GM12892 (cell line): ENCODE measurements at regions not wholly inside any gene's neighbourhood (a gene's known extent, or its start where the extent isn't known, plus 50 kb on each side); places are given as distances from the start of the nearest gene placed in this dataset.

Source experiments
- POLR2A ChIP-seq: IDR thresholded peaks from 2 replicates; pipeline ENCODE4 v1.6.1; 2011; ENCODE audit warnings: low read depth, low read length, control low read depth
- TAF1 ChIP-seq: IDR thresholded peaks from 2 replicates; pipeline ENCODE4 v1.6.1; 2011; ENCODE audit warnings: low read depth, mild to moderate bottlenecking, control low read depth, low read length, borderline replicate concordance

GRCh38 chr1:219717536-219717935 lies 104.6 kb upstream of the ZC3H11B start:
- no peak for TF ChIP-seq POLR2A
- TF ChIP-seq TAF1: no peak
